ENCODE measurements at regions not wholly inside any gene's neighbourhood (a gene's known extent, or its start where the extent isn't known, plus 50 kb on each side); places are given as distances from the start of the nearest gene placed in this dataset.

DNA sequence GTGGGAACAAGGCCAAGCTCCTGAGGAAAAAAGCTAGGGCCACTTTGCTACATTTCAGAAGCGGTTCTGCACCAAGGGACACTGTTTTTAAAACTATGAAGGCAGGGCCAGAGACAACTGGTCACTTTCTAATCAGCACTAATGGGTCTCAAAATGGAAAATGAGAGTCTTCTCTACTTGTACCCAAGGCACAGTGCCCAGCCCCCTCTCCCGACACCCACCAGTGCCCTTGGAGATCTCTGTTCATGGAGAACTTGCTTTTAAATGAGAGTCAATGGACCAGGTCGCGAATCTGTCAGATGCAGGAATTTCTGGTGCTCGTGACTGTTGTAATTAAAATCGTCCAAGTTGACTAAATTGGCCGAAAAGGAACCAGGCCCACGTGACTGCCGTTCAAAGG lies 591.6 kb downstream of the BCOR start:
- no peaks in the 10 kb centered on the region for H3K4me1 ChIP-seq
- H3K36me3 ChIP-seq: no peaks in the 10 kb centered on the region
- no peak overlapping the region for H3K27ac ChIP-seq
- no peaks in the 10 kb centered on the region for H3K27me3 ChIP-seq
- 66 to 91% methylated on average over 4 to 9 of the region's 9 CpGs for WGBS, 2 donors
- H3K4me3 ChIP-seq: no peak overlapping the region
- no peak for TF ChIP-seq CTCF (IDR thresholded peaks at IDR 0.05)
- TF ChIP-seq POLR2A (IDR thresholded peaks at IDR 0.05): no peak
- H3K9me3 ChIP-seq: peaks cover 0 to 10% (median 0%) of the 10 kb centered on the region in 3 donors
- DNase-seq: no peak
- intact Hi-C loops (cut with DNase I): no loop called here

DNA sequence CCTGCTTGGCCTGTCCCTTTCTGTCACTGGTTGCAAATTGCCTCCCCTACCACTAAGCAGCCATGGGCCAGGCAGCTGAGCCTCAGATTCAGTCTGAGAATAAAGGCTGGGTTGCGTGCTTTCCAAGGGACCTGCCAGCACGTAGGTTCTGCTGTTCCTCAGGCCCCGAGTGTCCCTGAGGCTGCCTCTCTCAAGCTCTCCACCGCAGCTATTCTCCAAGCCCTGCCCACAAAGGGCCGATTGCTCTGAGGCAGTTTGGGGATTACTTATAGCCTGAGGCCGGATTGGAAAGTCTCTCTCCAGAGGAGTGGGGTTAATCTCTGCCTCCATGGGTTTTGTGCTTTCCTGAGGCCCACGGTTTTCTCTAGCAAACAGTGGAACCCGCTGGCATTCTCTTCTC lies 590.7 kb downstream of the BCOR start:
- WGBS, 2 donors: 51% methylated on average over 7 of the region's 8 CpGs; no CpG with 5 or more reads in 1 of the 2 donors
- DNase-seq: no peak
- Histone ChIP-seq H3K27me3 (no peaks in the 10 kb centered on the region), H3K9me3 (peaks cover 0 to 10% (median 0%) of the 10 kb centered on the region in 3 donors), H3K4me3 (no peak overlapping the region), H3K4me1 (no peaks in the 10 kb centered on the region), H3K36me3 (no peaks in the 10 kb centered on the region), H3K27ac (no peak overlapping the region)
- intact Hi-C loops (cut with DNase I): no loop called here
- no peak for TF ChIP-seq CTCF (IDR thresholded peaks at IDR 0.05)
- TF ChIP-seq POLR2A (IDR thresholded peaks at IDR 0.05): no peak

GRCh38 chrX:39507617-39508299 lies 590.0 kb downstream of the BCOR start:
- 78 to 88% methylated on average over 3 to 4 of the region's 4 CpGs for WGBS, 2 donors
- TF ChIP-seq CTCF (IDR thresholded peaks at IDR 0.05) (no peak), POLR2A (IDR thresholded peaks at IDR 0.05) (no peak)
- intact Hi-C loops (cut with DNase I): no loop called here

GRCh38 chrX:39508300-39508692 lies 589.5 kb downstream of the BCOR start:
- Histone ChIP-seq H3K4me1 (no peaks in the 10 kb centered on the region), H3K36me3 (no peaks in the 10 kb centered on the region), H3K27ac (no peak overlapping the region), H3K4me3 (no peak overlapping the region), H3K27me3 (no peaks in the 10 kb centered on the region), H3K9me3 (peaks cover 0 to 10% (median 0%) of the 10 kb centered on the region in 3 donors)
- no peak for DNase-seq
- intact Hi-C loops (cut with DNase I): no loop called here
- WGBS, 2 donors: 72 to 85% methylated on average over 3 to 4 of the region's 4 CpGs
- TF ChIP-seq POLR2A (IDR thresholded peaks at IDR 0.05) (no peak), CTCF (IDR thresholded peaks at IDR 0.05) (no peak)

More at GRCh38 chrX:39507617-39508299, 590.0 kb downstream of the BCOR start:
- Histone ChIP-seq H3K27ac (no peak overlapping the region), H3K4me1 (no peaks in the 10 kb centered on the region), H3K9me3 (peaks cover 0 to 10% (median 0%) of the 10 kb centered on the region in 3 donors), H3K36me3 (no peaks in the 10 kb centered on the region), H3K4me3 (no peak overlapping the region), H3K27me3 (no peaks in the 10 kb centered on the region)
- DNase-seq: no peak

GRCh38 chrX:39509157-39509556 lies 588.6 kb downstream of the BCOR start:
- Histone ChIP-seq H3K9me3 (peaks cover 0 to 10% (median 0%) of the 10 kb centered on the region in 3 donors), H3K4me1 (no peaks in the 10 kb centered on the region), H3K36me3 (no peaks in the 10 kb centered on the region), H3K27ac (no peak overlapping the region), H3K27me3 (no peaks in the 10 kb centered on the region), H3K4me3 (no peak overlapping the region)
- WGBS, 2 donors: 82% methylated on average over 1 of the region's 1 CpG; no CpG with 5 or more reads in 1 of the 2 donors
- TF ChIP-seq POLR2A (IDR thresholded peaks at IDR 0.05): no peak
- no peak for TF ChIP-seq CTCF (IDR thresholded peaks at IDR 0.05)
- no peak for DNase-seq
- intact Hi-C loops (cut with DNase I): no loop called here
